Parathyroid adenoma (tissue), 2 donors: ENCODE measurements at regions not wholly inside any gene's neighbourhood (a gene's known extent, or its start where the extent isn't known, plus 50 kb on each side); places are given as distances from the start of the nearest gene placed in this dataset.

ENCODE experiments used
- H2AFZ ChIP-seq: fragments of 300-600 bp; sonication (generic); one replicate; pipeline ENCODE4 v1.7.0; 2017; ENCODE audit warnings: antibody characterized with exemption, mild to moderate bottlenecking
- H3K27ac ChIP-seq: fragments of 300-600 bp; sonication (generic); one replicate; pipeline ENCODE4 v1.7.0; 2017
- H3K27me3 ChIP-seq: fragments of 300-600 bp; sonication (generic); one replicate; pipeline ENCODE4 v1.7.0; 2017; ENCODE audit warnings: low read length; ENCODE audit not compliant: control insufficient read depth, insufficient read depth
- H3K36me3 ChIP-seq: fragments of 300-600 bp; sonication (generic); one replicate; pipeline ENCODE4 v1.7.0; 2017; ENCODE audit warnings: low read length; ENCODE audit not compliant: control insufficient read depth, insufficient read depth
- H3K4me1 ChIP-seq: fragments of 300-600 bp; sonication (generic); one replicate; pipeline ENCODE4 v1.7.0; 2017; ENCODE audit warnings: control low read depth
- H3K4me2 ChIP-seq: fragments of 300-600 bp; sonication (generic); one replicate; pipeline ENCODE4 v1.7.0; 2017; ENCODE audit warnings: low read length
- H3K4me3 ChIP-seq: fragments of 300-600 bp; sonication (generic); one replicate; pipeline ENCODE4 v1.7.0; 2017; ENCODE audit warnings: low read depth, low read length
- H3K79me2 ChIP-seq: fragments of 300-600 bp; sonication (generic); one replicate; pipeline ENCODE4 v1.7.0; 2017; ENCODE audit warnings: control low read depth
- H3K9ac ChIP-seq: fragments of 300-600 bp; sonication (generic); one replicate; pipeline ENCODE4 v1.7.0; 2017; ENCODE audit warnings: mild to moderate bottlenecking
- H3K9me3 ChIP-seq: fragments of 300-600 bp; sonication (generic); one replicate; pipeline ENCODE4 v1.7.0; 2017; ENCODE audit warnings: low read length; ENCODE audit not compliant: control insufficient read depth
- TF ChIP-seq, protein P1 (sequence below): fragments of 300-600 bp; sonication (generic); IDR thresholded peaks from one replicate; pipeline ENCODE4 v1.7.0; 2017; ENCODE audit warnings: antibody characterized with exemption, mild to moderate bottlenecking
- donor health status: primary hyperparathyroidism.

DNA sequence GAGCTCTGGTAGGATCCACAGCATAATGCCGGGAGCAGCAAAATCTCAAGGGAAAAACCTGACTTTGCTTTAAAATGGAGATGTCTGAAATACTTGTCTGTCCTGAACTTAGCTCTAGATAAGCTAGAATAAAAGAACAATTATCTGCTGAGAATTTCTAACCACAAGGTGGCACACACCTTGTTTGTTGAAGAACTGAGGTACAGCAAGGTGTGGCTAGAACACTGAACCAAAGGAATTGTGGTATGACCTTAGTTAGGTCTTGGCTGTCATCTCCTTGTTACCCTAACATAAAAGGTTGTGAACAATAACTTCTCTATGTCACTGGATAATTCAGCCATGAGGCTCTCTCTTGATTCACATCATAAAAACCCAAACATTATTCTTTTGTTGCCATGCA lies 72.3 kb upstream of the ANXA1 start:
- TF ChIP-seq, protein P1, sequence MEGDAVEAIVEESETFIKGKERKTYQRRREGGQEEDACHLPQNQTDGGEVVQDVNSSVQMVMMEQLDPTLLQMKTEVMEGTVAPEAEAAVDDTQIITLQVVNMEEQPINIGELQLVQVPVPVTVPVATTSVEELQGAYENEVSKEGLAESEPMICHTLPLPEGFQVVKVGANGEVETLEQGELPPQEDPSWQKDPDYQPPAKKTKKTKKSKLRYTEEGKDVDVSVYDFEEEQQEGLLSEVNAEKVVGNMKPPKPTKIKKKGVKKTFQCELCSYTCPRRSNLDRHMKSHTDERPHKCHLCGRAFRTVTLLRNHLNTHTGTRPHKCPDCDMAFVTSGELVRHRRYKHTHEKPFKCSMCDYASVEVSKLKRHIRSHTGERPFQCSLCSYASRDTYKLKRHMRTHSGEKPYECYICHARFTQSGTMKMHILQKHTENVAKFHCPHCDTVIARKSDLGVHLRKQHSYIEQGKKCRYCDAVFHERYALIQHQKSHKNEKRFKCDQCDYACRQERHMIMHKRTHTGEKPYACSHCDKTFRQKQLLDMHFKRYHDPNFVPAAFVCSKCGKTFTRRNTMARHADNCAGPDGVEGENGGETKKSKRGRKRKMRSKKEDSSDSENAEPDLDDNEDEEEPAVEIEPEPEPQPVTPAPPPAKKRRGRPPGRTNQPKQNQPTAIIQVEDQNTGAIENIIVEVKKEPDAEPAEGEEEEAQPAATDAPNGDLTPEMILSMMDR = no peak

DNA sequence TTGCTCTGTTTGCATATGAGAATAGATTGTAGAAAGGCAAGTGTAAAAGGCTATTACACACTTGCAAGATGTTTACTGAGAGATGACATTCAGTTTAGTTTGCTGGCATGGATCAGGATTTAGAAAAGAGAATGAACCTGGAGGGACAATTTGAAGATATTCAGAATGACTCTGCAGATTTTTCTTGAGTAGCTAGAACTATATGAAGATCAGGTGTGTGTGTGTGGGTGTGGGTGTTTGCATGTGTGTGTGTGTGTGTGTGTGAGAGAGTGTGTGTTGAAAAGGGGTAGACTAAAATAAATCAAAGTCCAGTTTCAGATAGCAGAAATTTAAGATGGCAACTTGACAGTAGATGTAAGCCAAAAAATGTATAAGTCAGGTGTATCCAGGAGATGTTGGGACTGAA lies 74.0 kb upstream of the ANXA1 start:
- no peak overlapping the region for H3K4me2 ChIP-seq
- H3K4me1 ChIP-seq = no peaks in the 10 kb centered on the region
- no peak overlapping the region for H2AFZ ChIP-seq
- no peaks in the 10 kb centered on the region for H3K27me3 ChIP-seq
- no peaks in the 10 kb centered on the region for H3K79me2 ChIP-seq
- no peaks in the 10 kb centered on the region for H3K36me3 ChIP-seq
- TF ChIP-seq, protein P1 = no peak
- no peak overlapping the region for H3K4me3 ChIP-seq
- no peaks in the 10 kb centered on the region for H3K9me3 ChIP-seq
- H3K9ac ChIP-seq = no peak overlapping the region
- H3K27ac ChIP-seq = no peak overlapping the region

More for the DNA sequence above, 72.3 kb upstream of the ANXA1 start:
- H3K36me3 ChIP-seq = no peaks in the 10 kb centered on the region
- no peak overlapping the region for H2AFZ ChIP-seq
- no peaks in the 10 kb centered on the region for H3K27me3 ChIP-seq
- H3K4me2 ChIP-seq = no peak overlapping the region
- H3K27ac ChIP-seq = no peak overlapping the region
- H3K79me2 ChIP-seq = no peaks in the 10 kb centered on the region
- H3K4me1 ChIP-seq = no peaks in the 10 kb centered on the region
- no peak overlapping the region for H3K4me3 ChIP-seq
- H3K9ac ChIP-seq = no peak overlapping the region
- no peaks in the 10 kb centered on the region for H3K9me3 ChIP-seq

DNA sequence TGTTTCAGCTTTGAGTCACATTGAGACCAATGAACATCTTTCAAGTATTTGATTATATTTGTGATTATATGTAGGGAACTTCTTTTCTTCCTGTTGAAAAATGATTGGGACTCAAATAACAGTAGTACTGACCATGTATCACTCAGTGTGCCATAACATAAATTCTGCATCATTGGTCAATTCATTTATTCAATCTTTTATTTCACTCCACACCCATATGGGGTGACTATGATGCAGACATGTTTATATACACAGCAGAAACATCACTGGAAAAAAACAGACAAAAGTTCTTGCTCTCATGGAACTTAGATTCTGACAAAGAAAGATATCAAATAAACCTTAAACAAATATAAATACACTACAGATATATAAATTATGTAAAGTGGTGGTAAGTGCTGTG lies 74.7 kb upstream of the ANXA1 start:
- Histone ChIP-seq H3K4me3 (no peak overlapping the region), H3K27me3 (no peaks in the 10 kb centered on the region), H3K79me2 (no peaks in the 10 kb centered on the region), H3K9me3 (no peaks in the 10 kb centered on the region), H3K27ac (no peak overlapping the region), H3K4me1 (no peaks in the 10 kb centered on the region), H3K36me3 (no peaks in the 10 kb centered on the region), H3K9ac (no peak overlapping the region), H2AFZ (no peak overlapping the region), H3K4me2 (no peak overlapping the region)
- TF ChIP-seq, protein P1 = no peak

DNA sequence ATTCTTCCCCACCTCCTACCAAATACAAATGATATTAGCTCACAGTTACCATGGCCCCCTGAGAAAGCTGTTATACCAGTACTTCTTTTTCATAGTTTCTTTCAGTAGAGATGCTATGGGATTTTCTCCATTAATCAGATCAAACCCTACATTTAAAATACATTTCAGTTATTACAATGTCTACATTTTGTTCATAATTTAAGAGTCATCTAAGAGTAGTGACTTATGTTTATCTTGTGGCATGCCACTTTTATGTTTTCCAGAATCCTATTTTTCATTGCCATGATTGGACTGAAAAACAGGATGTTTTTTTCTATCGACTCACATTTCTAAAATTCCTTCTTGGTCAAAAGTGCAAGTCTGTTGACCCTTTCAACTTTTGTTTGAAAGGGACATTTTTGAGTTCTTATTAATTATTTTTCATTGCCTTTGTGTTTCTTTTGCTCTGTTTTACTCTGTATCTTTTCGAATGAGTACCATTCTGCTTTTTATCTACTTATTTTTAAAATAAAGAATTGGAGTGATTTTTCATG lies 77.4 kb upstream of the ANXA1 start:
- no peak overlapping the region for H3K9ac ChIP-seq
- no peaks in the 10 kb centered on the region for H3K9me3 ChIP-seq
- H3K4me2 ChIP-seq = no peak overlapping the region
- no peaks in the 10 kb centered on the region for H3K36me3 ChIP-seq
- H3K4me1 ChIP-seq = no peaks in the 10 kb centered on the region
- no peaks in the 10 kb centered on the region for H3K27me3 ChIP-seq
- TF ChIP-seq, protein P1 = no peak
- no peaks in the 10 kb centered on the region for H3K79me2 ChIP-seq
- no peak overlapping the region for H2AFZ ChIP-seq
- no peak overlapping the region for H3K4me3 ChIP-seq
- no peak overlapping the region for H3K27ac ChIP-seq
